ENCODE measurements at regions not wholly inside any gene's neighbourhood (a gene's known extent, or its start where the extent isn't known, plus 50 kb on each side); places are given as distances from the start of the nearest gene placed in this dataset.

- no peak for TF ChIP-seq ETS1 (IDR thresholded peaks at IDR 0.05)
- TF ChIP-seq ZNF114 (CRISPR knock-in tag; IDR thresholded peaks at IDR 0.05): no peak
Observed at GRCh38 chr6:54768494-54768893, 78.1 kb upstream of the FAM83B start (continued).

- Mint-ChIP-seq H3K4me1 (no peaks in the 10 kb centered on the region), H3K27ac (no peak overlapping the region), H3K4me3 (no peak overlapping the region), H3K36me3 (ENCODE audit: low read depth) (no peaks in the 10 kb centered on the region), H3K9me3 (no peaks in the 10 kb centered on the region), H3K27me3 (ENCODE audit: insufficient read depth, low read depth, poor library complexity) (no peaks in the 10 kb centered on the region)
- Histone ChIP-seq H3K79me2 (replicated peaks; ENCODE audit: insufficient read depth) (no peaks in the 10 kb centered on the region), H3K9me2 (ENCODE audit: insufficient read depth) (no peaks in the 10 kb centered on the region), H3K27ac (ENCODE audit: low read depth) (no peak overlapping the region), H3K4me1 (ENCODE audit: insufficient read depth) (no peaks in the 10 kb centered on the region), H3K4me2 (no peak overlapping the region), H3K4me3 (no peak overlapping the region), H4K20me1 (replicated peaks; ENCODE audit: insufficient read depth) (no peaks in the 10 kb centered on the region), H3F3A (replicated peaks; ENCODE audit: low read depth) (no peaks in the 10 kb centered on the region), H2AFZ (peak overlapping the region; percentile 9; the same call in 1 of the 2 replicates), H3K27me3 (ENCODE audit: insufficient read depth) (no peaks in the 10 kb centered on the region), H3K36me3 (ENCODE audit: insufficient read depth) (no peaks in the 10 kb centered on the region)
- DNase-seq (ENCODE audit: low spot score) (no peak), ATAC-seq (no peak)
- TF ChIP-seq NANOG (IDR thresholded peaks at IDR 0.05; ENCODE audit: borderline replicate concordance) (no peak), ZNF462 (CRISPR knock-in tag; IDR thresholded peaks at IDR 0.05) (no peak), ZNF331 (CRISPR knock-in tag; IDR thresholded peaks at IDR 0.05; ENCODE audit: low read depth) (no peak)
Observed at GRCh38 chr6:54770328-54770727, 76.2 kb upstream of the FAM83B start.
